A673 (cell line): ENCODE measurements at regions not wholly inside any gene's neighbourhood (a gene's known extent, or its start where the extent isn't known, plus 50 kb on each side); places are given as distances from the start of the nearest gene placed in this dataset.

ENCODE experiments used
- EZH2 ChIP-seq: fragments of 200-600 bp; sonication (generic); IDR thresholded peaks from 2 replicates; pipeline ENCODE4 v1.6.1; 2017; ENCODE audit warnings: borderline replicate concordance, low read depth, mild to moderate bottlenecking, mixed read lengths, antibody characterized with exemption, low read length; ENCODE audit not compliant: poor library complexity, severe bottlenecking
- TF ChIP-seq, protein P1 (sequence below): fragments of 300-800, 200-600 bp; sonication (generic); conservative IDR thresholded peaks from 2 replicates; pipeline ENCODE4 v1.5.1; 2017; ENCODE audit warnings: low read depth, mild to moderate bottlenecking, antibody characterized with exemption, low read length, moderate library complexity, mixed read lengths

DNA sequence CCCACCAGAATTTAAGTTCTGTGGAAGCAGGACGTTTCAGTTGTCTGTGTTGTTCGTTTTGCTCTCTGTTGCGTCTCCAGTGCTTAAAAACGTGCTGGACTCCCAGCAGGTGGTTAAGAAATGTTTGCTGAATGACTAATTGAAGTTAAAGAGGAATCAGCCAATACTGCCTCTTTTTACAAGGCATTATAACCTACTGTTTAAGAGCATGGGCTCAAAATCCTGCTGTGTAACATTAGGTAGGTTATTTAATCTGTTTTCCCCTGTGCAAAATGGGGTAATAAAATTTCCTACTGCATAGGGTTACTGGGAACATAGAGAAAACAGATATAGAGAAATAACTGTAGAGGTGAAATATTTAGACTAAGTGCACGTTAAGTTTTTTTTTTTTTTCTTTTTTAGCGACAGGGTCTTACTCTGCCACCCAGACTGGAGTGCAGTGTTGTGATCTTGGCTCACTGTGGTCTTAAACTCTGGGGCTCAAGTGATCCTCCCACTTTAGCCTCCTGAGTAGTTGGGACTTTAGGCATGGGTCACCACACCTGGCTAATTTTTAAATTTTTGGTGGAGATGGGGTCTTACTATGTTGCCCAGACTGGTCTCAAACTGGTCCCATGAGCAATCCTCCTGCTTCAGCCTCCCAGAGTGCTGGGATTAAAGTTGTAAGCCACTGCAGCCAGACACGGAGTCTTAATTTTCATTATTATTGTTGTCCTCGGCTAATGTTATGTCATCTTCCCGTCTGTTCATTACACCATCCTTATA, 139.4 kb upstream of the PRICKLE1 start:
- TF ChIP-seq, protein P1, sequence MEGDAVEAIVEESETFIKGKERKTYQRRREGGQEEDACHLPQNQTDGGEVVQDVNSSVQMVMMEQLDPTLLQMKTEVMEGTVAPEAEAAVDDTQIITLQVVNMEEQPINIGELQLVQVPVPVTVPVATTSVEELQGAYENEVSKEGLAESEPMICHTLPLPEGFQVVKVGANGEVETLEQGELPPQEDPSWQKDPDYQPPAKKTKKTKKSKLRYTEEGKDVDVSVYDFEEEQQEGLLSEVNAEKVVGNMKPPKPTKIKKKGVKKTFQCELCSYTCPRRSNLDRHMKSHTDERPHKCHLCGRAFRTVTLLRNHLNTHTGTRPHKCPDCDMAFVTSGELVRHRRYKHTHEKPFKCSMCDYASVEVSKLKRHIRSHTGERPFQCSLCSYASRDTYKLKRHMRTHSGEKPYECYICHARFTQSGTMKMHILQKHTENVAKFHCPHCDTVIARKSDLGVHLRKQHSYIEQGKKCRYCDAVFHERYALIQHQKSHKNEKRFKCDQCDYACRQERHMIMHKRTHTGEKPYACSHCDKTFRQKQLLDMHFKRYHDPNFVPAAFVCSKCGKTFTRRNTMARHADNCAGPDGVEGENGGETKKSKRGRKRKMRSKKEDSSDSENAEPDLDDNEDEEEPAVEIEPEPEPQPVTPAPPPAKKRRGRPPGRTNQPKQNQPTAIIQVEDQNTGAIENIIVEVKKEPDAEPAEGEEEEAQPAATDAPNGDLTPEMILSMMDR = no peak
- TF ChIP-seq EZH2 = no peak
